Neural cell (in vitro differentiated cells): ENCODE measurements at regions not wholly inside any gene's neighbourhood (a gene's known extent, or its start where the extent isn't known, plus 50 kb on each side); places are given as distances from the start of the nearest gene placed in this dataset.
"Not testable (repeated sequence)": the region's sequence is repeated elsewhere in the genome, so short reads cannot be mapped to it uniquely, and the experiment has no call there.

Source experiments
- EZH2 ChIP-seq: fragments of 200-600, 300-800 bp; shearing (Covaris generic), sonication (generic); IDR thresholded peaks from 2 replicates; pipeline ENCODE4 v1.6.1; 2014; ENCODE audit warnings: antibody characterized with exemption, low read length, borderline replicate concordance, mild to moderate bottlenecking; ENCODE audit not compliant: insufficient read depth, poor library complexity, severe bottlenecking
- POLR2AphosphoS5 ChIP-seq: IDR thresholded peaks from 2 replicates; pipeline ENCODE4 v1.6.1; 2012
- TAF1 ChIP-seq: IDR thresholded peaks from 2 replicates; pipeline ENCODE4 v1.6.1; 2012; ENCODE audit warnings: low read depth
- TF ChIP-seq, protein P1 (sequence below): fragments of 450-650 bp; IDR thresholded peaks from 2 replicates; pipeline ENCODE4 v1.5.1; 2014; ENCODE audit warnings: antibody characterized with exemption, mild to moderate bottlenecking, moderate library complexity; ENCODE audit not compliant: poor library complexity, severe bottlenecking

DNA sequence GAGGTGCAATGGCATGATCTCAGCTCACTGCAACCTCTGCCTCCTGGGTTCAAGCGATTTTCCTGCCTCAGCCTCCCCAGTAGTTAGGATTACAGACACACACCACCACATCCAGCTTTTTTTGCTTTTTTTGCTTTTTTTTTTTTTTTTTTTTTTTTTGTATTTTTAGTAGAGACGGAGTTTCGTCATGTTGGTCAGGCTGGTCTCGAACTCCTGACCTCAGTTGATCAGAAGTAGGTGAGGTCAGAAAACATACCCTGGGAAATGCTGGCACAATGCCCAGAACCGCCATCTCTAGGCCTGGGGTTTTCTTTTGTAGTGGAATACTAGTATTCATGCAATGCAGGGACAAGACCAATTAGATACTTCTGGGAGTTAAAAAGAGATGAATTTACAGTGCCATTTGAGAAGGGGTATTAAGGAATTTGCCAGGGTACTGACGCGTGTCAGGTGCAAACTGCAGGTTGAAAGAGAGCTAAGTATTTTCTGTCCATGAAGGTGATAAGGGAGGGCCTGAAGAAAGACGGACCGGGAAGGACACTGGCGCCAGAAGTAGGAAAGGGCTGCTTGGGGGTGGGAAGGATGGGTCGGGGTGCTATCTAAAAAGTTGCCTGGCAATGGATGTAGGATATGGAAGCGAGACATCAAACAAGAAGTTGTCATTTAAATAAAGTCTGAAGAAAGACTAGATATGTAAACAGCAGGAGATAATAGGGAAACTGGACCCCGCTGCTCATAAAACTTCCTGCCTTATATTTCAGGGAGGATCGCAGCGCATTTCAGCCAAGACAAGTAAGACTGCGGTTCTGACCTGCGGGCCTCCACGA, 95.8 kb downstream of the PPIAL4G start:
- not testable (repeated sequence) for TF ChIP-seq EZH2, TAF1, POLR2AphosphoS5
- TF ChIP-seq, protein P1, sequence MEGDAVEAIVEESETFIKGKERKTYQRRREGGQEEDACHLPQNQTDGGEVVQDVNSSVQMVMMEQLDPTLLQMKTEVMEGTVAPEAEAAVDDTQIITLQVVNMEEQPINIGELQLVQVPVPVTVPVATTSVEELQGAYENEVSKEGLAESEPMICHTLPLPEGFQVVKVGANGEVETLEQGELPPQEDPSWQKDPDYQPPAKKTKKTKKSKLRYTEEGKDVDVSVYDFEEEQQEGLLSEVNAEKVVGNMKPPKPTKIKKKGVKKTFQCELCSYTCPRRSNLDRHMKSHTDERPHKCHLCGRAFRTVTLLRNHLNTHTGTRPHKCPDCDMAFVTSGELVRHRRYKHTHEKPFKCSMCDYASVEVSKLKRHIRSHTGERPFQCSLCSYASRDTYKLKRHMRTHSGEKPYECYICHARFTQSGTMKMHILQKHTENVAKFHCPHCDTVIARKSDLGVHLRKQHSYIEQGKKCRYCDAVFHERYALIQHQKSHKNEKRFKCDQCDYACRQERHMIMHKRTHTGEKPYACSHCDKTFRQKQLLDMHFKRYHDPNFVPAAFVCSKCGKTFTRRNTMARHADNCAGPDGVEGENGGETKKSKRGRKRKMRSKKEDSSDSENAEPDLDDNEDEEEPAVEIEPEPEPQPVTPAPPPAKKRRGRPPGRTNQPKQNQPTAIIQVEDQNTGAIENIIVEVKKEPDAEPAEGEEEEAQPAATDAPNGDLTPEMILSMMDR = not testable (repeated sequence)
